Vagina (tissue), 2 donors: ENCODE measurements at regions not wholly inside any gene's neighbourhood (a gene's known extent, or its start where the extent isn't known, plus 50 kb on each side); places are given as distances from the start of the nearest gene placed in this dataset.

Experiments used
- DNase-seq, 2 donors: peaks; one replicate each; pipeline ENCODE4 v3.0.0-alpha.2; 2017; ENCODE audit errors: extremely low spot score in 2 of 2
- H3K27ac ChIP-seq: fragments of 200-600 bp; sonication (generic); one replicate; pipeline ENCODE4 v1.5.1; 2019
- H3K27me3 ChIP-seq: fragments of 200-600 bp; sonication (generic); one replicate; pipeline ENCODE4 v1.5.1; 2019
- H3K36me3 ChIP-seq, 2 donors: fragments of 200-600 bp; sonication (generic); one replicate each; pipeline ENCODE4 v1.5.1; 2017 to 2019
- H3K4me1 ChIP-seq: fragments of 200-600 bp; sonication (generic); one replicate; pipeline ENCODE4 v1.5.1; 2019
- H3K4me3 ChIP-seq, 2 donors: fragments of 200-600 bp; sonication (generic); 1 replicate in 1 of 2; 2 replicates in 1 of 2; pipeline ENCODE4 v1.5.1; 2016 to 2019
- H3K9me3 ChIP-seq: fragments of 200-600 bp; sonication (generic); one replicate; pipeline ENCODE4 v1.5.1; 2019
- POLR2A ChIP-seq, 2 donors: fragments of 450-650 bp; IDR thresholded peaks; one replicate each; pipeline ENCODE4 v1.6.1; 2017; ENCODE audit warnings: antibody characterized with exemption in 2 of 2, mild to moderate bottlenecking in 2 of 2, moderate library complexity in 2 of 2
- POLR2AphosphoS5 ChIP-seq, 2 donors: sonication (generic); formaldehyde crosslinking; IDR thresholded peaks; one replicate each; pipeline ENCODE4 v1.9.0; 2017; ENCODE audit warnings: antibody characterized with exemption in 2 of 2, mild to moderate bottlenecking in 2 of 2, low read depth in 1 of 2; ENCODE audit not compliant: insufficient read depth in 1 of 2
- intact Hi-C: fragments of 100-400 bp; cut with DNase I; formaldehyde crosslinking; loops from one replicate; pipeline ENCODE4 v1.15.1; 2023
- TF ChIP-seq, protein P1 (sequence below), 3 experiments: fragments of 450-650 bp in 2 of 3; fragments of 200-600 bp in 1 of 3; sonication (generic) in 1 of 3; IDR thresholded peaks; one replicate each; pipeline ENCODE4 v1.5.1; 2017 to 2019; ENCODE audit warnings: antibody characterized with exemption in 3 of 3, mild to moderate bottlenecking in 2 of 3, moderate library complexity in 2 of 3

DNA sequence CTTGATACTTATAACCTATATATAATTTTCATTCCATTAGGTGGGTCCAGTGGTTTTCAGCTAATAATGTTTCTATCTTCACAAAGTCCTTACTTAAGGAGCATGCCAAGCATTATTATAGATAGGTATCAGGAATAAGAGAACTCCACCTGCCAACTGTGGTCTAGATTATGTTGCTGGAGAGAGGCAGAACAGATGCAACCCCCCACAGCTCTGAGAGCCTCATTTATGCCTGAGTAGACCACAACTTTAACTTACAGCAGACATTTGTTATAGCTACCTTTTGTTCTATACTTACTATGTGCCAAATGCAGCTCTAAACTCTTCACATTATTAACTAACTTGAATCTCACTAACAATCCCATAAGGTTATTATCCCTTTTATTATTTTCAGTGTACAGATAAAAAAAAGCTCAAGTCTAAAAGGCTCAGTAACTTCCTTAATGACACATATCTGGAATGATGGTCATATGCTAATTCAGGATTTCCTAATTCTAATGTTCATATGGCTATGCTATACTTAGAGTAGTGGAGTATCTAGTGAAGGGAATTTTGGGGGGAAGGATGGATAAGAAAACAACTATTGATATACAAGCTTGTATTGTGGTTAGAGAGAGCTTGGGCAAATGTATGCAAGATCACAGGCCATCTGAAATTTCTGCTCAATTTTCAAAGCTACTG lies 119.1 kb upstream of the RND3 start:
- intact Hi-C loops = no loop called here
- Histone ChIP-seq H3K27ac (no peak overlapping the region), H3K27me3 (no peaks in the 10 kb centered on the region), H3K4me3 (no peak overlapping the region), H3K9me3 (no peaks in the 10 kb centered on the region), H3K4me1 (peaks cover 7% of the 10 kb centered on the region), H3K36me3 (no peaks in the 10 kb centered on the region)
- no peak for DNase-seq
- TF ChIP-seq, protein P1, sequence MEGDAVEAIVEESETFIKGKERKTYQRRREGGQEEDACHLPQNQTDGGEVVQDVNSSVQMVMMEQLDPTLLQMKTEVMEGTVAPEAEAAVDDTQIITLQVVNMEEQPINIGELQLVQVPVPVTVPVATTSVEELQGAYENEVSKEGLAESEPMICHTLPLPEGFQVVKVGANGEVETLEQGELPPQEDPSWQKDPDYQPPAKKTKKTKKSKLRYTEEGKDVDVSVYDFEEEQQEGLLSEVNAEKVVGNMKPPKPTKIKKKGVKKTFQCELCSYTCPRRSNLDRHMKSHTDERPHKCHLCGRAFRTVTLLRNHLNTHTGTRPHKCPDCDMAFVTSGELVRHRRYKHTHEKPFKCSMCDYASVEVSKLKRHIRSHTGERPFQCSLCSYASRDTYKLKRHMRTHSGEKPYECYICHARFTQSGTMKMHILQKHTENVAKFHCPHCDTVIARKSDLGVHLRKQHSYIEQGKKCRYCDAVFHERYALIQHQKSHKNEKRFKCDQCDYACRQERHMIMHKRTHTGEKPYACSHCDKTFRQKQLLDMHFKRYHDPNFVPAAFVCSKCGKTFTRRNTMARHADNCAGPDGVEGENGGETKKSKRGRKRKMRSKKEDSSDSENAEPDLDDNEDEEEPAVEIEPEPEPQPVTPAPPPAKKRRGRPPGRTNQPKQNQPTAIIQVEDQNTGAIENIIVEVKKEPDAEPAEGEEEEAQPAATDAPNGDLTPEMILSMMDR (IDR thresholded peaks at IDR 0.05) = no peak
- TF ChIP-seq POLR2A (IDR thresholded peaks at IDR 0.05) (no peak), POLR2AphosphoS5 (IDR thresholded peaks at IDR 0.05; ENCODE audit: insufficient read depth in 1 of 2, low read depth in 1 of 2) (no peak)

DNA sequence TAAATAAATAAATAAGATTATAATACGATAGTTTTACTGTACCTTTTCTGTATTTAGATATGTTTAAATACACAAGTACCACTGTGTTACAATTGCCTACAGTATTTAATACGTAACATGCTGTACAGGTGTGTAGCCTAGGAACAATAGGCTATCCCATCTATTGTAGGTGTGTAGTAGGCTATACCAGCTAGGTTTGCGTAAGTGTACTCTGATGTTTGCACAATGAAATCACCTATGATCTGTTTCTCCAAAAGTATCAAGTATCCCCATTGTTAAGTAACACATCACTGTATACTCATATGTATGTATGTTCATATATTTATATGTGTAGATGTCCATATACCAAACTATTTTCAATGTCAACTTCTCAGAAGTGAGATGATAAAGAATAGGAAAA lies 118.2 kb upstream of the RND3 start:
- DNase-seq = no peak
- Histone ChIP-seq H3K4me1 (peaks cover 7% of the 10 kb centered on the region), H3K27ac (no peak overlapping the region), H3K36me3 (no peaks in the 10 kb centered on the region), H3K27me3 (no peaks in the 10 kb centered on the region), H3K4me3 (no peak overlapping the region), H3K9me3 (no peaks in the 10 kb centered on the region)
- TF ChIP-seq, protein P1 (IDR thresholded peaks at IDR 0.05) = no peak
- TF ChIP-seq POLR2A (IDR thresholded peaks at IDR 0.05) (no peak), POLR2AphosphoS5 (IDR thresholded peaks at IDR 0.05; ENCODE audit: insufficient read depth in 1 of 2, low read depth in 1 of 2) (no peak)
- intact Hi-C loops = no loop called here

DNA sequence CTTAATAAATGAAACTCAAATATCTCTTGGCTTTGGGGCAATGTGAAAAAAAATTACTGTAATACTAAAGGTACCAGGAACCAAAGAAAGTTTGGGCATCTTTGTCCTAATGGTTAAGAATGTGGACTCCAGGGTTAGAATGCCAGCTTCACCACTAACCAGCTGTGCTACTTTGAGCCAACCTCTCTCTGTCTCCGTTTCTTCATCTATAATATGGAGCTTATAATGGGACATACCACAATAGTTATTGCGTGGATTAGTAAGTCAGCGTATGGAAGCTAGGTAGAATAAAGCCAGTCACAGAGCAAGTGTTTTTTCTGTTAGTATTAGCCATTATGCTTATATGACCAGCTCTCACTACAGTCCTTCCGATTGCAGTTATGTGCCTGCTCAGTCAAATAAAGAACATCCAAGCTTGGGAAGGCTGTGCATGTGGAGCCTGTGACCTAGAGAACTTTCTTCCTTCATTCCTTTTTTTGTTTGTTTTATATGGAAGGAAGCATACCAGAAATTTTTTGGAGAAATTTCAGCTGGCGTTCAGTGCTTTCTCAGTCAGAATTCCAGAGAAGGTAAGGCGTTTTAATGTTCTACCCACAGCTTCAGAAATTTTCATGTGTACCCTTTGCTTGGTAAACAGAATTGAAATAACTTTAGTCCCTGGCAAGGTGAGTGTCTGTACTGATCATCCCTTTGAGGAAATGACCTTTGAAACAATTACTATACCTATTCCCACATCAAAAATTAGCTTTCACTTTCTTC lies 114.0 kb upstream of the RND3 start:
- Histone ChIP-seq H3K4me1 (no peaks in the 10 kb centered on the region), H3K4me3 (no peak overlapping the region), H3K36me3 (no peaks in the 10 kb centered on the region), H3K9me3 (no peaks in the 10 kb centered on the region), H3K27ac (no peak overlapping the region), H3K27me3 (no peaks in the 10 kb centered on the region)
- TF ChIP-seq POLR2A (IDR thresholded peaks at IDR 0.05) (no peak), POLR2AphosphoS5 (IDR thresholded peaks at IDR 0.05; ENCODE audit: insufficient read depth in 1 of 2, low read depth in 1 of 2) (no peak)
- TF ChIP-seq, protein P1 (IDR thresholded peaks at IDR 0.05) = no peak
- intact Hi-C loops = no loop called here
- no peak for DNase-seq

DNA sequence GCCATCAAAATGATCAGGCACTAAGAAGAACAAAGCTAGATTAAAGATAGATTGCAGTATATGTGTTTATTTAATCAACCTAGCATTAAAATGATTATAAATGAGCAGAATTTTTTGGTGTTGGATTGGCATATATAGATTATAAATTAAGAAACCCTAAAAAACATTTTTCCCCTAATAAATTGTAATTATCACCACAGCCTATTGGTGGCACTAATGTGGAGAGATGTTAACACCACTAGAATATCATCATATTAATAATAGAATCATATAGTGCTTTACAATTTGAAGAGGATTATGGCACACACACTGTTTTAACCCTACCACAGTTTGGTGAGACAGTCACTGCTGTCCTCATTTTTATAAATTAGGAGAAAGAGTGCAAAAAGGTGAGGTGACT lies 112.4 kb upstream of the RND3 start:
- Histone ChIP-seq H3K4me3 (no peak overlapping the region), H3K36me3 (no peaks in the 10 kb centered on the region), H3K27ac (no peak overlapping the region), H3K9me3 (no peaks in the 10 kb centered on the region), H3K4me1 (no peaks in the 10 kb centered on the region), H3K27me3 (no peaks in the 10 kb centered on the region)
- intact Hi-C loops = no loop called here
- TF ChIP-seq POLR2AphosphoS5 (IDR thresholded peaks at IDR 0.05; ENCODE audit: insufficient read depth in 1 of 2, low read depth in 1 of 2) (no peak), POLR2A (IDR thresholded peaks at IDR 0.05) (no peak)
- TF ChIP-seq, protein P1 (IDR thresholded peaks at IDR 0.05) = no peak
- DNase-seq = no peak

DNA sequence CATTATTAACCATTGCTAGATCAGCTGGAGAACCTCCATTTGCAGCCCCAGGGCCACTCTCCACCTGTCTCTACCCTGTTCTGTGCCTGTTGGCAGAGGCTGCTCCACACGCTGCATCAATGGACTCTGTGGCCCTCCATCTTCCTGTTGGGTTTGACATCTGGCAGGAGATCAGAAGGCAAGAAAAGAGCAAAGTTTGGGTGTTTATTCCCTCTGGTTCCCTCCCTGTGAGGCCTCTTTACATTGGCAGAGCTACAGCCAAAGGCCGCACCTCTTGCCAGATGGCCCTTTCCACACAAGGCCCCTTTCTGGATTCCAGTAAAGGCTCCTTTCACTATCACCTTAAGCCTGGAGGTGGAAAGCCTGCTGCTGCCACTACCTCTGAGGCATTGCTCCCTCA lies 110.9 kb upstream of the RND3 start:
- no peak overlapping the region for H3K4me3 ChIP-seq
- no peaks in the 10 kb centered on the region for H3K36me3 ChIP-seq
- no peak for DNase-seq
- intact Hi-C loops = no loop called here
- H3K27ac ChIP-seq = no peak overlapping the region
- H3K9me3 ChIP-seq = no peaks in the 10 kb centered on the region
- TF ChIP-seq POLR2A (IDR thresholded peaks at IDR 0.05) (no peak), POLR2AphosphoS5 (IDR thresholded peaks at IDR 0.05; ENCODE audit: insufficient read depth in 1 of 2, low read depth in 1 of 2) (no peak)
- TF ChIP-seq, protein P1 (IDR thresholded peaks at IDR 0.05) = no peak
- H3K4me1 ChIP-seq = no peaks in the 10 kb centered on the region
- H3K27me3 ChIP-seq = no peaks in the 10 kb centered on the region
